Fibroblast of skin of right biceps (primary cell): ENCODE measurements at regions not wholly inside any gene's neighbourhood (a gene's known extent, or its start where the extent isn't known, plus 50 kb on each side); places are given as distances from the start of the nearest gene placed in this dataset.
"Not testable (repeated sequence)": the region's sequence is repeated elsewhere in the genome, so short reads cannot be mapped to it uniquely, and the experiment has no call there.

ENCODE experiments used
- DNase-seq: peaks from one replicate; pipeline ENCODE4 v3.0.0-alpha.2; 2013

DNA sequence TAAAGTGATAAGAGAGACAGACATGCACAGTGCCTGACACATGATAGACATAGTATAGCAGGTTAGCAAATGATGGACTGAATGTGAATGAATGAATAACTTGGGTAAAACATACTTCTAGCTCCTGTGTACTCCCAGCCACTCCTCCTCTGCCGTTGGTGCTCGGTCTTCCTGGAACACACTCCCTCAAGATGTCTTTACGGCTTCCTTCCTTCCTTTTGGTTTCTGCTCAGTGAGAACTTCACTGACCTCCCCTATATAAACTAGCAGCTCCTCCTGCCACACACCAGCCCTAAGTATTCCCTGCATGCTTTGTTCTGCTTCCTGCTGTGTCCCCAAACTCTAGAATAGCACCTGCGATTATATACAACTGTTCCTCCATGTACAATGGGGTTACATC, 50.2 kb downstream of the RAD54L2 start:
- no peak for DNase-seq

GRCh38 chr3:51591231-51591630, 52.7 kb downstream of the RAD54L2 start:
- DNase-seq: peak; percentile 70

DNA sequence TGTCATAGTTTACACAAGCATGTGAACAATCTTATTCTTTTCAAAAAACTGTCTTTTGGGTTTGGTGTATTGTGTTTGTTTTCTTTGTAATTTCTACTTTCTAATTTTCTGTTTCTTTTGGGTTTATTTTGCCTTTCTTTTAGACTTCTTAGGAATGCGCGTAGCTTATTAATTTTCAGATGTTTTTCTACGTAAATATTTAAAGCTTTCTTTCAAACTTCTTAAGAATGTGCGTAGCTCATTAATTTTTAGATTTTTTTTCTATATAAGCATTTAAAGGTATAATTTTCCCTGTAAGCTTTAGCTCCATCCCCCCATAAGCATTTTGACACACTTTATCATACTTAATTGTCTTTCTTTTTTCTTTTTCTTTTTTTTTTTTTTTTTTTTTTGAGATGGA, 55.2 kb downstream of the RAD54L2 start:
- DNase-seq: no peak

- not testable (repeated sequence) for DNase-seq
Observed at GRCh38 chr3:51599638-51600037, 61.1 kb downstream of the RAD54L2 start.

- DNase-seq: no peak
Observed at GRCh38 chr3:51604212-51604611, 65.7 kb downstream of the RAD54L2 start.

DNA sequence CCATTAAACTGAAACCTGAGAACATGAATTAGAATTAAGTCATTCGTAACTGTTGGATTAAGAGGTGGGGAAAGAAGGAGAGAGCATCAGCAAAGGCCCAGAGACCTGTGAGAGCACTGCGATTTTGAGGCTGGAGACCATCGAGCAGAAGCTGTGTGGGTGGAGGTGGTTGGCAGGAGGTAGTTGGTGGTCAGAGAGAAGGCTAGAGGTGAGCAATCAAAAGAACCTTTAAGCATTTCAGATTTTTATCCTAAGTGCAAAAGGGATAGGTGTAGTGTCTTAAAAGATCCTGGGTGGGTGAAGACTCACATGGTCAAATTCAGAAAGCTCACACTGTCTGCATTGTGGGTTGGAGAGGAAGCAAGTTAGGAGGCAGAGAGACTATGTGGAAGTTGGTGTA, 65.1 kb upstream of the TEX264 start:
- no peak for DNase-seq

- DNase-seq: not testable (repeated sequence)
Observed at GRCh38 chr3:51606871-51607270, 64.2 kb upstream of the TEX264 start.

GRCh38 chr3:51607591-51608325, 63.3 kb upstream of the TEX264 start:
- not testable (repeated sequence) for DNase-seq

- DNase-seq: no peak
Observed at GRCh38 chr3:51610708-51611107, 60.3 kb upstream of the TEX264 start.

- no peak for DNase-seq
Observed at GRCh38 chr3:51617597-51617996, 53.5 kb upstream of the TEX264 start.

GRCh38 chr3:51618038-51618437, 53.0 kb upstream of the TEX264 start:
- not testable (repeated sequence) for DNase-seq

GRCh38 chr3:51618496-51618895, 52.6 kb upstream of the TEX264 start:
- no peak for DNase-seq

- no peak for DNase-seq
Observed at GRCh38 chr3:51619983-51620382, 51.1 kb upstream of the TEX264 start.

GRCh38 chr3:51620543-51620942, 50.5 kb upstream of the TEX264 start:
- peak; percentile 27 for DNase-seq

DNA sequence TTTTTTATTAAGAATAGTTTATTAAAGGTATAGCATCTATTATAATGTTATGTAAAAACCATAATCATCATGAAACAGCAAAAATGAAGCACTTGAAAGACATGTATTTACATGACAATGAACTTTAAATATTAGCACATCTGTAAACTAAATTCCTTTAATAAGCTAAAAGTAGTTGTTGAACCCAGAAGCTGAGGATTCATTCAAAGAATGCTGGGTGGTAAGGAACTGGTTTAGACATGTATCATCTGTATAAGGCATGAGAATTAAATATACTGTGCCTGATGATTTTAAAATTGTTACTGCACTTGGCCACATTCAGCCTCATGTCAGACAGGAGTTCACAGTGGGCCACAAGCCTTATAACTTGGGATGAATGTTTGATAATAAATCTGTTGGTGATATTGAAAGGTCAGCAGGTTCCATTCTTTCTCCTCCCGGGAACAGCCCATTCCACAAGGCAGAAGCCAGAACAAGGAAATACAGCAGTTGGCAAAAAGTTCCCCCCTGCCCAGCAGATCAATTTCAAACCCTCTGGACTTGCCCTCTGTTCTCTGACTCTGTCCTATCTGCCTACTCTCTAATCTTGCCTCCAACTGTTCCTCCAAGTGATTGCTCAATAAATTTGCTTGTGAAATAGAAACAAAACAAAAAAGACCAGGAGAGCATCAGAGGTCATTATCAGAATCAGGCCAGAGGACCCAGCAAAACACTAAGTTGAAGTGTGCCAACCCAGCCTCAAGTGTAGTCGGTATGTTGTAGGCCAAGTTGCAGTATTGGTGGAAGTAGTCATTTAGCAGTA, 49.8 kb upstream of the TEX264 start:
- DNase-seq: no peak
